Parathyroid adenoma (tissue), 2 donors: ENCODE measurements at regions not wholly inside any gene's neighbourhood (a gene's known extent, or its start where the extent isn't known, plus 50 kb on each side); places are given as distances from the start of the nearest gene placed in this dataset.

Experiments used
- H2AFZ ChIP-seq: fragments of 300-600 bp; sonication (generic); one replicate; pipeline ENCODE4 v1.7.0; 2017; ENCODE audit warnings: antibody characterized with exemption, mild to moderate bottlenecking
- H3K27ac ChIP-seq: fragments of 300-600 bp; sonication (generic); one replicate; pipeline ENCODE4 v1.7.0; 2017
- H3K27me3 ChIP-seq: fragments of 300-600 bp; sonication (generic); one replicate; pipeline ENCODE4 v1.7.0; 2017; ENCODE audit warnings: low read length; ENCODE audit not compliant: control insufficient read depth, insufficient read depth
- H3K36me3 ChIP-seq: fragments of 300-600 bp; sonication (generic); one replicate; pipeline ENCODE4 v1.7.0; 2017; ENCODE audit warnings: low read length; ENCODE audit not compliant: control insufficient read depth, insufficient read depth
- H3K4me1 ChIP-seq: fragments of 300-600 bp; sonication (generic); one replicate; pipeline ENCODE4 v1.7.0; 2017; ENCODE audit warnings: control low read depth
- H3K4me2 ChIP-seq: fragments of 300-600 bp; sonication (generic); one replicate; pipeline ENCODE4 v1.7.0; 2017; ENCODE audit warnings: low read length
- H3K4me3 ChIP-seq: fragments of 300-600 bp; sonication (generic); one replicate; pipeline ENCODE4 v1.7.0; 2017; ENCODE audit warnings: low read depth, low read length
- H3K79me2 ChIP-seq: fragments of 300-600 bp; sonication (generic); one replicate; pipeline ENCODE4 v1.7.0; 2017; ENCODE audit warnings: control low read depth
- H3K9ac ChIP-seq: fragments of 300-600 bp; sonication (generic); one replicate; pipeline ENCODE4 v1.7.0; 2017; ENCODE audit warnings: mild to moderate bottlenecking
- H3K9me3 ChIP-seq: fragments of 300-600 bp; sonication (generic); one replicate; pipeline ENCODE4 v1.7.0; 2017; ENCODE audit warnings: low read length; ENCODE audit not compliant: control insufficient read depth
- CTCF ChIP-seq: fragments of 300-600 bp; sonication (generic); IDR thresholded peaks from one replicate; pipeline ENCODE4 v1.7.0; 2017; ENCODE audit warnings: antibody characterized with exemption, mild to moderate bottlenecking
- donor health status: primary hyperparathyroidism.

GRCh38 chr11:122062763-122063162, 53.3 kb downstream of the BLID start:
- Histone ChIP-seq H2AFZ (no peak overlapping the region), H3K36me3 (no peaks in the 10 kb centered on the region), H3K9ac (no peak overlapping the region), H3K4me1 (no peaks in the 10 kb centered on the region), H3K4me3 (no peak overlapping the region), H3K27ac (no peak overlapping the region), H3K9me3 (no peaks in the 10 kb centered on the region), H3K4me2 (no peak overlapping the region), H3K27me3 (no peaks in the 10 kb centered on the region), H3K79me2 (no peaks in the 10 kb centered on the region)
- TF ChIP-seq CTCF = no peak

GRCh38 chr11:122059565-122059964, 56.5 kb downstream of the BLID start:
- Histone ChIP-seq H3K79me2 (no peaks in the 10 kb centered on the region), H3K9me3 (no peaks in the 10 kb centered on the region), H3K4me3 (no peak overlapping the region), H3K9ac (no peak overlapping the region), H3K4me2 (no peak overlapping the region), H3K36me3 (no peaks in the 10 kb centered on the region), H3K27me3 (no peaks in the 10 kb centered on the region), H3K4me1 (no peaks in the 10 kb centered on the region), H3K27ac (no peak overlapping the region), H2AFZ (no peak overlapping the region)
- no peak for TF ChIP-seq CTCF

GRCh38 chr11:122050021-122050690, 65.9 kb downstream of the BLID start:
- no peaks in the 10 kb centered on the region for H3K4me1 ChIP-seq
- no peak overlapping the region for H2AFZ ChIP-seq
- no peaks in the 10 kb centered on the region for H3K27me3 ChIP-seq
- H3K36me3 ChIP-seq = no peaks in the 10 kb centered on the region
- no peak for TF ChIP-seq CTCF
- no peak overlapping the region for H3K4me3 ChIP-seq
- H3K79me2 ChIP-seq = no peaks in the 10 kb centered on the region
- H3K27ac ChIP-seq = no peak overlapping the region
- no peaks in the 10 kb centered on the region for H3K9me3 ChIP-seq
- no peak overlapping the region for H3K9ac ChIP-seq
- H3K4me2 ChIP-seq = no peak overlapping the region

- no peak for TF ChIP-seq CTCF
- H3K4me3 ChIP-seq = no peak overlapping the region
- H3K4me1 ChIP-seq = no peaks in the 10 kb centered on the region
- H3K79me2 ChIP-seq = no peaks in the 10 kb centered on the region
- no peaks in the 10 kb centered on the region for H3K27me3 ChIP-seq
- H3K36me3 ChIP-seq = no peaks in the 10 kb centered on the region
- H3K27ac ChIP-seq = no peak overlapping the region
- no peak overlapping the region for H3K9ac ChIP-seq
- H3K4me2 ChIP-seq = no peak overlapping the region
- H2AFZ ChIP-seq = no peak overlapping the region
- H3K9me3 ChIP-seq = no peaks in the 10 kb centered on the region
Observed at GRCh38 chr11:122048401-122048800, 67.6 kb downstream of the BLID start.

- no peak for TF ChIP-seq CTCF
- H3K4me3 ChIP-seq = no peak overlapping the region
- H3K4me1 ChIP-seq = no peaks in the 10 kb centered on the region
- no peak overlapping the region for H3K27ac ChIP-seq
- no peak overlapping the region for H3K4me2 ChIP-seq
- no peak overlapping the region for H2AFZ ChIP-seq
- no peaks in the 10 kb centered on the region for H3K79me2 ChIP-seq
- H3K9ac ChIP-seq = no peak overlapping the region
- no peaks in the 10 kb centered on the region for H3K27me3 ChIP-seq
- no peaks in the 10 kb centered on the region for H3K9me3 ChIP-seq
- H3K36me3 ChIP-seq = no peaks in the 10 kb centered on the region
Observed at GRCh38 chr11:122046846-122047245, 69.2 kb downstream of the BLID start.
